Choroid plexus epithelial cell (primary cell): ENCODE measurements at regions not wholly inside any gene's neighbourhood (a gene's known extent, or its start where the extent isn't known, plus 50 kb on each side); places are given as distances from the start of the nearest gene placed in this dataset.

Source experiments
- DNase-seq: peaks from one replicate; pipeline ENCODE4 v3.0.0-alpha.2; 2010; ENCODE audit warnings: low read depth
- H3K4me3 ChIP-seq: 2 replicates; pipeline ENCODE4 v1.5.1; 2011; ENCODE audit warnings: low read depth, mild to moderate bottlenecking, control low read depth, low read length, moderate library complexity
- TF ChIP-seq, protein P1 (sequence below): conservative IDR thresholded peaks from 2 replicates; pipeline ENCODE4 v1.5.1; 2011; ENCODE audit warnings: low read depth, mild to moderate bottlenecking, control low read depth, inconsistent platforms, low read length, moderate library complexity

DNA sequence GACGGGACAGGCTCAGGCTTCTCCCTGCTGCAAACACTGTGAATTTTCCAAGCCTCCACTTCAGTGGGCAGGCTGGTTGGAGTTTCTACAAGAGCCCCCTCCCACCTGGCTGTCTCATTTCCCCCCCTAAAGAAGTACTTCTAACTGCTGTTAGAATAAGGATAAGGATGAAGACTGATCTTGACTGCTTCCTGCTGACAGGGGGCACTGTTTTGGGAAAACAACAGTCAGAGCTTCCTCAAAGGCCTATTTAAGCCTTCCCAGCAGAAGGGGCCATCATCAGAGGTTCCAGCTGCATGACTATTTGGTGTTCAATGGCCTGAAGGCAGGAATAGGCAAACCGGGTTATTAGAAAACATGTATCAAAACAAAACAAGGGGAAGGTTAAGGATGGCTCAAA, 1162.8 kb downstream of the DSC3 start:
- DNase-seq, result no peak
- H3K4me3 ChIP-seq, result no peak overlapping the region
- TF ChIP-seq, protein P1, sequence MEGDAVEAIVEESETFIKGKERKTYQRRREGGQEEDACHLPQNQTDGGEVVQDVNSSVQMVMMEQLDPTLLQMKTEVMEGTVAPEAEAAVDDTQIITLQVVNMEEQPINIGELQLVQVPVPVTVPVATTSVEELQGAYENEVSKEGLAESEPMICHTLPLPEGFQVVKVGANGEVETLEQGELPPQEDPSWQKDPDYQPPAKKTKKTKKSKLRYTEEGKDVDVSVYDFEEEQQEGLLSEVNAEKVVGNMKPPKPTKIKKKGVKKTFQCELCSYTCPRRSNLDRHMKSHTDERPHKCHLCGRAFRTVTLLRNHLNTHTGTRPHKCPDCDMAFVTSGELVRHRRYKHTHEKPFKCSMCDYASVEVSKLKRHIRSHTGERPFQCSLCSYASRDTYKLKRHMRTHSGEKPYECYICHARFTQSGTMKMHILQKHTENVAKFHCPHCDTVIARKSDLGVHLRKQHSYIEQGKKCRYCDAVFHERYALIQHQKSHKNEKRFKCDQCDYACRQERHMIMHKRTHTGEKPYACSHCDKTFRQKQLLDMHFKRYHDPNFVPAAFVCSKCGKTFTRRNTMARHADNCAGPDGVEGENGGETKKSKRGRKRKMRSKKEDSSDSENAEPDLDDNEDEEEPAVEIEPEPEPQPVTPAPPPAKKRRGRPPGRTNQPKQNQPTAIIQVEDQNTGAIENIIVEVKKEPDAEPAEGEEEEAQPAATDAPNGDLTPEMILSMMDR, result no peak

DNA sequence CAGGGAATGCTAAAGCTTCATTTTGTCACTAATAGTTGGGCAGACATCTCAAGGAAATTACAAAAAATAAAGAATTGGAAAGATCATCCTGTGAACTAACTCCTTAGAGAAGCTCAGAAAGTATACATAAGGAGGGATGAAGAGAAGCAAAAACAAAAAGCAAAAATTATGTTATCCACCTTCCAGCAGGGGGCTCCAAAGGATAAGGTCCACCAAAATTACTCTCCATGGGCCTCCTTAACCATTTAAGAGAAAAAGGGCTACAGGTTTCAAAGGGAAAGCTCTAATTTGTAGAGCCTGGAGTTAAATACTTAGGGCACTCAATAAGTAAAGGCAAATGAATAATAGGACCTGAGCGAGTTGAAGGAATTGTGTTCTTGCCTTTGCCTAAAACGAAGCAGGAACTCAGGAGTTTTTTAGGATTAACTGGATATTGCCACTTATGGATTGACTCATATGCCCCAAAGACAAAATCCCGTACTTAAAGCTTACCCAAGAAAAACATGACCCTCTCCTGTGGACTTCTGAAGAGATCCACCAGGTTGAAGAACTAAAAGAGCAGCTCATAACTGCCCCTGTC, 1167.9 kb downstream of the DSC3 start:
- no peak overlapping the region for H3K4me3 ChIP-seq
- peak; percentile 47 for DNase-seq
- TF ChIP-seq, protein P1, result peak; percentile 50

DNA sequence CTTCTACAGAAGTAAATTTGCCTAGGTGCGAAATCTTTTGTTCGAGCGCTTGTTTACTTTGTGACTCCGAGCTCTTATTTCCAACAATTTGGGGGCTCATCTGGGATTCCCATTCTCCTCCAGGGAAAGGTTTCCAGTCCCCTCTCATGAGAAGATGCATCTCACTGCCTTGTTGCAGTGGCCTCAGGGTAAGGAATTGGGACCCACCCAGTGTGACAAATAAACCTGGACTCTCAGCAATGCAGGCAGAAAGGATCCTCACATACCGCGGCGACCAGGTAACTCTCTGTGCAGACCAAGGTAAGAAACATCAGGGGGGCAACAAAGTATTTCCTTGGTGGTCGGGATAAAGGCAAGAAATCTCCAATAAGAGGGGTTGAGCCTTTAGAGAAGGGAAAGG, 1169.3 kb downstream of the DSC3 start:
- TF ChIP-seq, protein P1, result no peak
- no peak for DNase-seq
- H3K4me3 ChIP-seq, result no peak overlapping the region

DNA sequence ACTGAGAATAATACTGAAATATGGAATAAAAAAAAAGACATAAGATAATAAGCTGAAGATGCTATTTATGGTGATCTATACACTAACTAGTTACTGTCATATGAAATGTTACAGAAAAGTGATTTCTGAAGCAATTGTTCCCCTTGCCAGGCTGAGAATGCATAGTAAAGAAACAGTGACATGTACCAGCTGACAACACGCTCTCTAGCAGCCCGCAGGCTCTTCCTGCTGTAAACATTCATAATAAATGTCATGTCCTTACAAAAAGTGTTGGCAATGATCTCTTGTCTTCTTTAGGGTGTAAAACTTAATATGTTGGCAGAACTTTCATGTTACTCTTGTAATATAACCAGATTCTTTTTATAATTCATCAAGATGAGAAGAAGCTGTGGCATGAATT, 1171.3 kb downstream of the DSC3 start:
- TF ChIP-seq, protein P1, result no peak
- H3K4me3 ChIP-seq, result no peak overlapping the region
- DNase-seq, result no peak

DNA sequence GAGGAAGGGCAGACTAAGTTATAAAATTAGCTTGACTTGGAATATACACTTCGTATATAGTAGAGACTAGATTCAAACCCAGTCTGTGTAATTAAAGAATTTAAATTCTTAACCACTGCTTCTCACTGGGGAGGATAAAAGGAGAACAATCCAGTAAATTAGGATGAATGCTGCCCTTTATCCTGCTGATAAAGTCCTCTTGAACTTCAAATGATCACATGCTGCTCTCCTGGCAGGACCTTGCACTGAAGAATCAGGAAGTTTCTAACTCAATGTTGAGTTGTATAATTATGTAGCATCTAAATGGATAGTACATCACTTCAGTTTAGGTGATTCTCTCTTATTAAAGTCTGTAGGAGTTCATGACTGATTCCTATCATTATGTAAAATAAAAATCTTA, 1179.7 kb downstream of the DSC3 start:
- DNase-seq, result no peak
- TF ChIP-seq, protein P1, result no peak
- no peak overlapping the region for H3K4me3 ChIP-seq

DNA sequence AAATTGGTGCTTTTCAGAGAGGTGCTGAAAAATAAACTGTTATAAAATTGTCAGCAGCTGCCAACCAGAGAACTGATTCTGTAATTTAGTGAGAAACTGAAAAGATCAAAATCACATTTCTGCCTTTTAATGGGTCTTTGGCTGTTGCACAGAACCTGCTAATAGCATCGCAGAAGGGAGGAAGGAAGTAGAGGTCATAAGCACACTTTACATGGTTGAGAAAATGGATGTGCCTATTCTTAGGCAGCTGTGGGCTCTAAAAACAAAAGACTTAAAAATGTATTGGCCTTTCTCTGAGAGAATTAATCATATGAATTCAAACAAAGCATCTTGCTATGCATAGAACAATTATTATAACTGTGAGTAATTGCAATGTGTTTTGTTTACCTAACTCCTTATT, 1186.9 kb downstream of the DSC3 start:
- TF ChIP-seq, protein P1, result no peak
- DNase-seq, result no peak
- H3K4me3 ChIP-seq, result no peak overlapping the region

DNA sequence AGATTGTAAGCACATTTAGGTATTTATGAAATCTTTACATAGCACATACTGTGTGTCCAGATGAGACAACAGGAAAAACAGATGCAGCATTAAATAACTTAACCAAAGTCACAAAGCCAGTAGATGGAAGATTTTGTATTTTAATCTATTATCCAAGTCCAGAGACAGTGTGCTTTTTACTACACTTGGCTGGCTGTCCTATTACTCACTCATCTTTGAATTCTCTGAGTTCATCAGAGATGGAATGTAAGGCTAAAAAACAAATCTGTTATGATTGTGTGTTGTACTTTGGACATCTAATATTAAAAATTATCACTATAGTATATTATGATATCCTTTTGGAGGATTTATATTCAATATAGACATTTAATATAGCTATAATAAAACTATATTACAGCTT, 1189.4 kb downstream of the DSC3 start:
- no peak overlapping the region for H3K4me3 ChIP-seq
- TF ChIP-seq, protein P1, result no peak
- DNase-seq, result peak; percentile 1
